HG02973 (cell line): ENCODE measurements at regions not wholly inside any gene's neighbourhood (a gene's known extent, or its start where the extent isn't known, plus 50 kb on each side); places are given as distances from the start of the nearest gene placed in this dataset.
A peak's percentile ranks its signal among the peaks of the same experiment; 100 is the strongest.
"Not testable (repeated sequence)": the region's sequence is repeated elsewhere in the genome, so short reads cannot be mapped to it uniquely, and the experiment has no call there.

Source experiments
- ATAC-seq: cut with Tn5 transposase; IDR thresholded peaks from one replicate; pipeline ENCODE4 v1.9.1; 2021; ENCODE audit warnings: moderate library complexity; ENCODE audit not compliant: unreplicated experiment

DNA sequence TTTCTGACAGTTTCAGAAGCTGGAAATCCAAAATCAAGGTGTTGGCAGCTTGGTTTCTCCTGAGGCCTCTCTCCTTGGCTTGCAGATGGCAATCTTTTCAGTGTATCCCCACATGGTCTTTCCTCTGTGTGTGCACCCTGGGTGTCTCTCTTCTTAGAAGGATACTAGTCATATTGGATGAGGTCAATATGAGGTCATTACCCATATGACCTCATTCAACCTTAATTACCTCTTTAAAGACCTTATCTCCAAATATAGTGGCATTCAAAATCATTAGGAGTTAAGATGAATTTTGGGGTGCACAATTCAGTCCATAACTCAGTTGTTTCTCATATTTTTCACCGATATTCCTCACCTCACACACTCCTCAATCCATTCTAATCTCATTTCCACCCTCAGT is 92.4 kb upstream of the TGM3 start:
- no peak for ATAC-seq

DNA sequence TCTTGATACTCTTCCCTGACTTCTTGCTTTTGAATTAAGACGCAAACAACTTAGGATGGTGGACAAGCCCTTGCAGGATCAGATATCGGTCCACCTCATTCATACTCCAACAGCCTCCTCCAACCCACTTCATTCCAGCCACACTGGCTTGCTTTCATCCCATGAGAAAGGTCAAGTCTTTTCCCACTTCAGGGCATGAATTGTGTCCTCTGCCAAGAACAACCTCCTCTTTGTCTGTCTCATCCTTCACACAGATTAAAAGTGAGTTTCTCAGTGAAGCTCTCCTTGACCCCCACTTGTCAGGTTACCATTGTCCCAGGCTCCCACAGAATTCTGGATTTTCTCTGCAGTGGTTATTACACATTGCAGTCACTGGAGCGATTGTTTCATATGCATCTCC is 91.8 kb upstream of the TGM3 start:
- ATAC-seq: no peak

DNA sequence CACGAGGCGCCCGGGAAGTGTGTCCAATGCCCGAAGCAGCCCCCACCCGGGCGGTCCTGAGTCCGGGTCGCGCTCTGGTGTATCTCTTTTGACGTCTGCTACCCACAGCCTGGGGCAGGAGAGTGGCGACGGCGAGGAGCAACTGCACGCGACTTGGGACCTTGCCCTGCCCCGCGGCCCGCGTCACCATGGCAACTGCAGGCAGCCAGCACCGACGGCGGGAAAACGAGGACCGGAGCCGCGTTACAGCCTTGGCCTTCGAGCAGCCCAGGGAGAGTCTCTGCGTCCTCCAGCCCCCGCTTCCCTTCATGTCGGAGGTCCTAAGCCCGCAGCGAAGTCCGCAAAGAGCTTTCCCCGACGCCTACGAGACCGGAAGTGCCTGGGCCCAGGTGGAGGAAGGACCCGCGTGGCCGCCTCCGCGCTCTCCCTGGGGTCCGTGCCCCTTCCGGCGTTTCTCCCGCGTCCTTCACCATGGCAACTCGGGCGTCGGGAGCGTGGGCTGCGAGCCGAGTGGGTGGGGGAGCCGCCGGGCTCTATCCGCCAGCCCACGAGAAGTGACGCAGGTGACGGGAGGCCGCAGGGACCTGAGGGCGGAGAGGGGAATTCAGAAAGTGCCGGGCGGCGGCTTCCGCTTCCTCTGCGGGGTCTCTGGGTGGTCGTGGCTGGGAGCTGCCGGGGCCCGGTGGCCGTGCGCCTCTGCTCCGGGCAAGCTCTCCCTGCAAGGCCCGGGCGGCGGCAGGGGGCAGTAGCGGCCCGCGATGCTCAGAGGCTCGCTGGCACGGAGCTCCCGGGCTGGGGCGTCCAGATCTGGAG is 88.6 kb upstream of the TGM3 start:
- ATAC-seq: peak; percentile 53

- ATAC-seq: no peak
These were observed 88.1 kb upstream of the TGM3 start for GRCh38 chr20:2207770-2208097.

DNA sequence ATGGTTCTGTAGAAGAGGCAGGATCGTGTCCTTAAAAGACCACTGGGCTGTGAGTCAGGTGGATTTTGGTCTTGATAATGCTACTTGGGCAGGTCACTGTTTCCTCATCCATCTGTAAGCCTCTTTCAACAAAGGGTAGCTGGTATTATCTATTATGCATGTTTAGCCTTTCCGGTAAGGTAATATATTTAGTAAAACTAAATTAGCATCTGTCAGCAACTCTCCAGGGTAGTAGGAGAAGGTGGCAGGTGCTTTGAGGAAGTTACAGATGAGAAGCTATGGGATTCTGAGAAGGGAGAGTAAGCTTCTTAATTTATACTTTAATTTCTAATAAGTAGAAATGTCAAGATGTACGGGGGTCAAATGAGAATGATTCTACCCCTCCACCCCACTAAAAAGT is 86.9 kb upstream of the TGM3 start:
- ATAC-seq: no peak

DNA sequence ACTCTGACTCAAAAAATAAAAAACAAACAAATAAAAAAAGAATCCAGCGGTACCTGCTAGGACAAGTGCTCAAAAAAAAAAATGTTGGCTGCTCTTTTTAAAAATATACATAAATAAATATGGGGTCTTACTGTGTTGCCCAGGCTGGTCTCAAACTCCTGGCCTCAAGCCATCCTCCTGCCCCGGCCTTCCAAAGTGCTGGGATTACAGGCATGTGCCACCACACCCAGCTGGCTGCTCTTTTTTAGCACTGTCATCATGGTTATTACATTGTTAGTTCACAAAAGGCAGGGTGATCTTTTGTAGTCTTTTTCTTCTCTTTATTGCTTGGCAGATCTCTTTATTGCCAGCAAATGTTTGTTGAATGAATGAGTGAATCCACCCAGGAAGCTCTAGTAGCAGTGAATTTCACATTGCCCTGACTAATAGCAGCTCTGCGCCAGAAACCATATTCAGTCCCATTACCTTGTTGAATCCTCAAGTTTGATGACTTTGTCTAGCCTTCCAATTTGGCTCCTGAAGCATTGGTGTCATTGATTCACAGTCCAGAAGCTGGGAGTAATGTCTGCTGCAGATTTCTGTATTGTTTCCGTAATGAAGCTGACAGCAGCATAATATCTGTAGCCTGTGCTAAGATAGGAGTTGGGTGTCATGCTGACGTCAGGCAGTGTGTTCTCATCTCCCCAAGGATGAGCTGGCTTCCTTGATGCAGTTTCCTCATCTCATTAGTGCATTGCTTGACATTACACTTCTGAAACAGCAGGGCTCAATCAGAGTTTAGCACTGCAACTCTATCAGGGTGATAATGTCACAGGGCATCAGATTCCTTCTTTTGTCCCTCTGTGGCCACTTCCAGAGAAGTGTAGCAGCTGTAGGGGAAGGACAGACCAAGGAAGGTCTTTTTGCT is 84.9 kb upstream of the TGM3 start:
- ATAC-seq: no peak

GRCh38 chr20:2212456-2213015 is 83.3 kb upstream of the TGM3 start:
- ATAC-seq: no peak

GRCh38 chr20:2213401-2213800 is 82.4 kb upstream of the TGM3 start:
- no peak for ATAC-seq

- ATAC-seq: no peak
These were observed 77.8 kb upstream of the TGM3 start for GRCh38 chr20:2217857-2218539.

DNA sequence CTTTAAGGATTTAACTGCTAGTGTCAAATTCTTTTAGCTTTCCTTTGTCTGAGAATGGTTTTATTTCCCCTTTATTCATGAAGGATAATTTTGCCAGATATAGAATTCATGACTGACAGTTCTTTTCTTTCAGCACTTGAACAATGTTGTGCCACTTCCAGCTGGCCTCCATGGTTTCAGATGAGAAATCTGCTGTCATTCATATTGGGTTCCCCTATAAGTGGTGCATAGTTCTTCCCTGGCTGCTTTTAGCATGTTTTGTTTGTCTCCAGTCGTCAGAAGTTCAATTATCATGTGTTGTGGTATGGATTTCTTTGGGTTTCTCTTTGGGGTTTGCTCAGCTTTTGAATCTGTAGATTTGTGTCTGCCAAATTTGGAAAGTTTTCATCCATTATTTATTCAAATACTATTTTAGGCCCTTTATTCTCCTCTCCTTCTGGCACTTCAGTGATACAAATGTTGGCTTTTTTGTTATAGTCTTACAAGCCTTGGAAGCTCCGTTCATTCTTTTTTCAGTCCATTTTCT is 76.3 kb upstream of the TGM3 start:
- ATAC-seq: no peak

DNA sequence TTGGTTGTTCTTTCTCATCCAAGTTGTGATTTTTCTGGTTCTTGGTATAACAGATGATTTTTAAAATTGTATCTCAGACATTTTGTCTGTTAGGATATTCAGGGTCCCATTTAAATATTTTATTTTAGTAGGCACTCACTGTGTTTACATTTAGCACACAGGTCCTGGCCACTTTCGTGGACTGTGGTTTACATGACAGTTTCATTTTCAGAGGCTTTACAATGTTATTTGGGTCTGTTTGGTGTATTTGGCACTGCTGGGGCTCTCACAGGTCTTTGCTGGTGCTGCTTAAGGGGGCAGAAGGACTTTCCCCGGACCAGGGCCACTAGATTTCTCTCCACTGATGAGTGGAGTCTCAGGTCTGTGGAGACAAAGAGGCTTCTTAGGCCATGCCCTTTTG is 75.5 kb upstream of the TGM3 start:
- ATAC-seq: no peak

GRCh38 chr20:2221921-2222320 is 73.9 kb upstream of the TGM3 start:
- ATAC-seq: no peak

GRCh38 chr20:2223558-2224367 is 72.0 kb upstream of the TGM3 start:
- ATAC-seq: no peak

DNA sequence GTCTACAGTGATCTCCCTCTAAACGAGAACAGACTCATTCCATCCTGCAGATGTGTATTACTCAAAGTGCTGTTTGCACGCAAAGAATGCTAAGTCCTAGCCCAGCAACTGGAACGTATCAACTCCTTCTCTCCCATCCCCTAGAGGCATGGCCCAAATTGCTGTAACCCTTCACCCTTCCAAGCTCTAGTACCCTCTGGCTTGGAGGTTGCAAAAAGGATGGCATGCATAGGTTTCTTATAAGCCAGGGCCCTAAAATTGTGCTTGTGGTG is 71.5 kb upstream of the TGM3 start:
- no peak for ATAC-seq

DNA sequence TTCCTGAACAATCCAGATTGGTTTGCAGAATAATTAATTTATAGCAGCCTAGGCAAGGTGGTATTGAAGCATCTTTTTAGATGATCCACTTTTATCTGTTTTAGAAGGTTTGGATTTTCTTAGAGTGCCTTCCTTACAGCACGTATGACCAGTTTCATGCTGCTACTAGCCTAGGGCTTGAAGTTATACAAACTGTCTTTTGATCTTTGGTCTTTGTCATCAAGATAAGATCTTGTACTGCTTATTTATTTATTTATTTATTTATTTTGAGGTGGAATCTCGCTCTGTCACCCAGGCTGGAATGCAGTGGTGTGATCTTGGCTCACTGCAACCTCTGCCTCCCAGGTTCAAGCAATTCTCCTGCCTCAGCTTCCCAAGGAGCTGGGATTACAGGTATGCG is 68.5 kb upstream of the TGM3 start:
- ATAC-seq: not testable (repeated sequence)

GRCh38 chr20:2227861-2228260 is 67.9 kb upstream of the TGM3 start:
- ATAC-seq: no peak

- no peak for ATAC-seq
These were observed 66.9 kb upstream of the TGM3 start for GRCh38 chr20:2228926-2229325.

DNA sequence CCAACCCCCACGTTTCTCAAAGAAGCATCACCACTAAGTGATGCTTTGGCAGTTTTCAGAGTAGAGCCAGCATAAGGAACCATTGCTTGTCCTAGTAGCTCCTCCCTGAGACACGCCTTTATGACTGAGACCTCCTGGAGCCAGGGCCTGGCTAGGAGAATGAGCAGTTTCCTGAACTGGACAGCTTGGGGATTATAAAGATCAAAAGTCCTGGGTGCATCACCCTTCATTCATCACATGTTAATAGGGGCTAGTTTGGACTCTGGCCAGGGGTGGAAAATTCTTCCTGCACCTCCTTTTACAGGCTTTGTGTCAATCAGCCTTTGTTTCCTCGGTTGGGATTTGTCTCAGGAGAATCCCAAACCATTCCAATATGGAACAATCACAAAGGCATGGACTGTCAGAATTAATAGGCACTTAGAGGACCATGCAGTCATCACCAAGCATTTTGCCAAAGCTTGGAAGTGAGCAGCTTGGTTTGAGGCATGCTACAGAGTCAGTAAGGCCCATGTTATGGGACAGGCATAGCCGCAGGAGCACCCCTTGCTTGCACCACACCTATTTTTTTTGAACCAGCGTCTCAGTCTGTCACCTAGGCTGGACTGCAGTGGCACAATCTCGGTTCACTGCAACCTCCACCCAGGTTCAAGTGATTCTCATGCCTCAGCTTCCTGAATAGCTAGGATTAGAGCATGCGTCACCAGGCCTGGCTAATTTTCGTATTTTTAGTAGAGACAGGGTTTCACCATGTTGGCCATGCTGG is 64.9 kb upstream of the TGM3 start:
- ATAC-seq: no peak

GRCh38 chr20:2231701-2232100 is 64.1 kb upstream of the TGM3 start:
- no peak for ATAC-seq
